ENCODE measurements at regions not wholly inside any gene's neighbourhood (a gene's known extent, or its start where the extent isn't known, plus 50 kb on each side); places are given as distances from the start of the nearest gene placed in this dataset.

DNA sequence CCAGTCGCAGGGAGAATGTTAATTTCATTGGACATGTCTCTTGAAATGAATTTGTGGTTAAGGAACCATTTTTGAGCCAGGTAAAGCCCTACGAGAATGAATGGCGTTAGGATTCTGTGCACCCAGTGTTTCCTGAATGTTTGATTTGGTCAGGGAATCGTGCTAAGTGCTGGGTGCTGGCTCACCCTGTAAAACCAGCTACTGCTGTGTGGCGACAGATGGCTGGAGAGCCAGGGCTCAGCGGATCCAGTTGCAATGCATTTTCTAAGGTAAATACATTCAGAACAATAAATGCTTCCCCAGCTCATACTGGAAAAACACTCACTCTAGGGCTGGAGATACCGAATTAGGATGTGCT, 355.5 kb downstream of the GLRX3 start:
- Histone ChIP-seq H4K20me1 (ENCODE audit: low read length) (no peaks in the 10 kb centered on the region), H2AFZ (ENCODE audit: low read length) (no peak overlapping the region), H3K36me3 (ENCODE audit: low read depth, low read length) (no peaks in the 10 kb centered on the region), H3K4me1 (ENCODE audit: insufficient read depth, low read length) (no peaks in the 10 kb centered on the region), H3K79me2 (ENCODE audit: low read length) (no peaks in the 10 kb centered on the region), H3K9me2 (replicated peaks; ENCODE audit: low read length) (no peaks in the 10 kb centered on the region), H3K4me2 (ENCODE audit: low read length) (no peak overlapping the region), H3K9ac (ENCODE audit: low read length) (no peak overlapping the region), H3K4me3 (ENCODE audit: low read length) (no peak overlapping the region), H3K27ac (ENCODE audit: low read length) (no peak overlapping the region), H3K27me3 (ENCODE audit: low read length) (no peaks in the 10 kb centered on the region), H3K9me3 (ENCODE audit: low read length) (no peaks in the 10 kb centered on the region), H3F3A (ENCODE audit: low read length, unreplicated experiment) (no peaks in the 10 kb centered on the region)
- ChIA-PET POLR2A (ENCODE audit: unreplicated experiment) (no interaction called here), CTCF (no interaction called here)
- DNase-seq, result no peak
- no TSS peak for BruUV-seq (replicated peaks)
- TF ChIP-seq, protein P1, sequence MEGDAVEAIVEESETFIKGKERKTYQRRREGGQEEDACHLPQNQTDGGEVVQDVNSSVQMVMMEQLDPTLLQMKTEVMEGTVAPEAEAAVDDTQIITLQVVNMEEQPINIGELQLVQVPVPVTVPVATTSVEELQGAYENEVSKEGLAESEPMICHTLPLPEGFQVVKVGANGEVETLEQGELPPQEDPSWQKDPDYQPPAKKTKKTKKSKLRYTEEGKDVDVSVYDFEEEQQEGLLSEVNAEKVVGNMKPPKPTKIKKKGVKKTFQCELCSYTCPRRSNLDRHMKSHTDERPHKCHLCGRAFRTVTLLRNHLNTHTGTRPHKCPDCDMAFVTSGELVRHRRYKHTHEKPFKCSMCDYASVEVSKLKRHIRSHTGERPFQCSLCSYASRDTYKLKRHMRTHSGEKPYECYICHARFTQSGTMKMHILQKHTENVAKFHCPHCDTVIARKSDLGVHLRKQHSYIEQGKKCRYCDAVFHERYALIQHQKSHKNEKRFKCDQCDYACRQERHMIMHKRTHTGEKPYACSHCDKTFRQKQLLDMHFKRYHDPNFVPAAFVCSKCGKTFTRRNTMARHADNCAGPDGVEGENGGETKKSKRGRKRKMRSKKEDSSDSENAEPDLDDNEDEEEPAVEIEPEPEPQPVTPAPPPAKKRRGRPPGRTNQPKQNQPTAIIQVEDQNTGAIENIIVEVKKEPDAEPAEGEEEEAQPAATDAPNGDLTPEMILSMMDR (conservative IDR thresholded peaks at IDR 0.05; ENCODE audit: low read depth, low read length), result no peak
- no peak for TF ChIP-seq EZH2phosphoT487 (IDR thresholded peaks at IDR 0.05; ENCODE audit: borderline replicate concordance, low read length)
- no peak for TF ChIP-seq EZH2 (IDR thresholded peaks at IDR 0.05; ENCODE audit: low read length, unreplicated experiment)
- intact Hi-C loops (cut with micrococcal nuclease), result no loop called here
- ATAC-seq, result no peak

DNA sequence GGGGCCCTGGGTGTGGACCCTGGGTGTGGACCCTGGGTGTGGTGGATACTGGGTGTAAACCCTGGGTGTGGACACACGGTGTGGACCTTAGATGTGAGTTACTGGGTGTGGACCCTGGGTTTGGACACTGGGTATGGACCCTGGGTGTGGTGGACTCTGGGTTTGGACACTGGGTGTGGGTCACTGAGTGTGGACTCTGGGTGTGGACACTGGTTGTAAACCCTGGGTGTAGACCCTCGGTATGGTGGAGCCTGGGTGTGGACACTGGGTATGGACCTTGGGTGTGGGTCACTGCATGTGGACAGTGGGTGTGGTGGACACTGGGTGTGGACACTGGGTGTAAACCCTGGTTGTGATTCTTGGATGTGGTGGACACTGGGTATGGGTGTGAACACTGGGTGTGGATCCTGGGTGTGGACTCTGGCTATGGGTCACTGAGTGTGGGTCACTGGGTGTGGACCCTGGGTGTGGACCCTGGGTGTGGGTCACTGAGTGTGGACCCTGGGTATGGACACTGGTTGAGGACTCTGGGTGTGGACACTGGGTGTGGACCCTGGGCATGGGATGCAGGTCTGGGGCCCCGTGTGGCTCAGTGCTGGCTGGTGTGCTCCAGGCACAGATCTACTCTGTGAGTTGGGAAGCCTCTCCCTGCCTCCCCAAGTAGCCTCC, 356.2 kb downstream of the GLRX3 start:
- Histone ChIP-seq H3K9me3 (ENCODE audit: low read length) (no peaks in the 10 kb centered on the region), H3K36me3 (ENCODE audit: low read depth, low read length) (no peaks in the 10 kb centered on the region), H3K79me2 (ENCODE audit: low read length) (no peaks in the 10 kb centered on the region), H3K9me2 (replicated peaks; ENCODE audit: low read length) (no peaks in the 10 kb centered on the region), H3F3A (ENCODE audit: low read length, unreplicated experiment) (no peaks in the 10 kb centered on the region), H3K4me1 (ENCODE audit: insufficient read depth, low read length) (no peaks in the 10 kb centered on the region), H3K27ac (ENCODE audit: low read length) (no peak overlapping the region), H4K20me1 (ENCODE audit: low read length) (no peaks in the 10 kb centered on the region), H3K4me2 (ENCODE audit: low read length) (no peak overlapping the region), H3K27me3 (ENCODE audit: low read length) (no peaks in the 10 kb centered on the region), H3K4me3 (ENCODE audit: low read length) (no peak overlapping the region), H3K9ac (ENCODE audit: low read length) (no peak overlapping the region), H2AFZ (ENCODE audit: low read length) (no peak overlapping the region)
- intact Hi-C loops (cut with micrococcal nuclease), result no loop called here
- ChIA-PET CTCF (no interaction called here), POLR2A (ENCODE audit: unreplicated experiment) (no interaction called here)
- no peak for TF ChIP-seq EZH2 (IDR thresholded peaks at IDR 0.05; ENCODE audit: low read length, unreplicated experiment)
- no peak for TF ChIP-seq EZH2phosphoT487 (IDR thresholded peaks at IDR 0.05; ENCODE audit: borderline replicate concordance, low read length)
- TF ChIP-seq, protein P1 (conservative IDR thresholded peaks at IDR 0.05; ENCODE audit: low read depth, low read length), result no peak
- ATAC-seq, result no peak
- DNase-seq, result no peak
- BruUV-seq (replicated peaks), result no TSS peak

DNA sequence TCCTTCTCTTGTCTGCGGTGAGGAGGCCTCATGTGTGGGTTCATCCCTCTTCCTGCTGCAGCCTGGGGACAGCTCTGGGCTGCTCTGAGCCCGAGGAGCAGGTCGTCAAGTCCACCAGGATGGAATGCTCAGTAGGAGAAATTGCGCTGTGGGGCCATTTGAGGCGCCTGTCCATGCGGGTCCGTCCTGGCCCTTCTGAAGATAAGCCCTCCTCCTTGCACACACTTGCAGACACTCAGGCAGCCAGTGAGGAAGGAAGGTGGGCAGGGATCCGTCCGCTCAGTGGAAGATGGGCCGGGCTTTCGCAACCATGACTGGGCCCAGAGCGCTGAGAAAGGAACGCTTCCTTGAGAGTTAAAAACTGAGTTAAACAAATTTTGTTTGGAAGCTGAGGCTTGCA, 356.8 kb downstream of the GLRX3 start:
- H3K79me2 ChIP-seq (ENCODE audit: low read length), result no peaks in the 10 kb centered on the region
- no peaks in the 10 kb centered on the region for H3K9me3 ChIP-seq (ENCODE audit: low read length)
- H3K4me1 ChIP-seq (ENCODE audit: insufficient read depth, low read length), result no peaks in the 10 kb centered on the region
- ChIA-PET POLR2A (ENCODE audit: unreplicated experiment) (no interaction called here), CTCF (no interaction called here)
- no peak for ATAC-seq
- no peak overlapping the region for H2AFZ ChIP-seq (ENCODE audit: low read length)
- DNase-seq, result no peak
- H3K4me3 ChIP-seq (ENCODE audit: low read length), result no peak overlapping the region
- no peak overlapping the region for H3K4me2 ChIP-seq (ENCODE audit: low read length)
- H3K9me2 ChIP-seq (replicated peaks; ENCODE audit: low read length), result no peaks in the 10 kb centered on the region
- no peak overlapping the region for H3K27ac ChIP-seq (ENCODE audit: low read length)
- H4K20me1 ChIP-seq (ENCODE audit: low read length), result no peaks in the 10 kb centered on the region
- intact Hi-C loops (cut with micrococcal nuclease), result no loop called here
- no TSS peak for BruUV-seq (replicated peaks)
- no peak overlapping the region for H3K9ac ChIP-seq (ENCODE audit: low read length)
- no peaks in the 10 kb centered on the region for H3K27me3 ChIP-seq (ENCODE audit: low read length)
- TF ChIP-seq EZH2phosphoT487 (IDR thresholded peaks at IDR 0.05; ENCODE audit: borderline replicate concordance, low read length) (no peak), EZH2 (IDR thresholded peaks at IDR 0.05; ENCODE audit: low read length, unreplicated experiment) (no peak)
- TF ChIP-seq, protein P1 (conservative IDR thresholded peaks at IDR 0.05; ENCODE audit: low read depth, low read length), result no peak
- H3F3A ChIP-seq (ENCODE audit: low read length, unreplicated experiment), result no peaks in the 10 kb centered on the region
- no peaks in the 10 kb centered on the region for H3K36me3 ChIP-seq (ENCODE audit: low read depth, low read length)
